HG03175 (cell line): ENCODE measurements at regions not wholly inside any gene's neighbourhood (a gene's known extent, or its start where the extent isn't known, plus 50 kb on each side); places are given as distances from the start of the nearest gene placed in this dataset.
"Not testable (repeated sequence)": the region's sequence is repeated elsewhere in the genome, so short reads cannot be mapped to it uniquely, and the experiment has no call there.

Source experiments
- ATAC-seq: cut with Tn5 transposase; IDR thresholded peaks from one replicate; pipeline ENCODE4 v1.9.1; 2021; ENCODE audit warnings: mild to moderate bottlenecking, moderate library complexity; ENCODE audit not compliant: unreplicated experiment

DNA sequence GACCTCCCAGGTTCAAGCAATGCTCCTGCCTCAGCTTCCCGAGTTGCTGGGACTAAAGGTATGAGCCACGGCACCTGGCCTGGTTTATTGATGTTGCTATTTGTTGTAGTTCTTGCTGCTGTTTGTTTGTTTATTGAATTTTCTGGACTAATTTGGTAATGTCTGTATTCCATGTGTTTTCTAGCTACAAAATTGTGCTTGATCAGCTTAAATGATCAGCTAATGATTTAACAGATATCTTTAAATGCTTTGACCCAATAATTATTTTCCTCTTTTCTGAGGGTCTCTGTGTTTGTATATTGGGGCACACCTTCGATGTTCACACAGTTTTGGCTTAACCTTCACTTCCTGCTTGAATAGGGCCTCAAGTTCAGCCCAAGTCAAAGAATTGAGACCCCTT lies 488.1 kb upstream of the HTR2C start:
- no peak for ATAC-seq

GRCh38 chrX:114087543-114087942 lies 496.3 kb upstream of the HTR2C start:
- ATAC-seq: no peak

DNA sequence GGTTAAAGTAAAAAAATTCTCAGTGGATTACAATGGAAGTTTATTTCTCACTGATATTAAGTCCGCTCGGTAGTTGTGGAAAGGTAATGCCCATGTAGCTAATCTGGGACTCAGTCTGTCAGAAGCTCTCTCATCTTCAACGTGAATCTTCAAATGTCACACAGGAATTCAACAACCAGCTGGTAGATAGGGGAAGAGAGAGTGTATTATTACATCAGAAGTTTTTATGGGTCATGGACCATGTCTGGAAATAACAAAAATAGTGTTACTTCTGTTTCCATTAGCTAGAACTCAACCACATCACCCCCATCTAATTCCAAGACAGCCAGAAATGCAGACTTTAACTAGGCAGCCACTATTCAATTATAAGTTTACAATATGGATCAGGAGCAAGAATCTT lies 506.1 kb upstream of the HTR2C start:
- ATAC-seq: no peak

- no peak for ATAC-seq
Measured at GRCh38 chrX:114075073-114075673, 508.7 kb upstream of the HTR2C start.

DNA sequence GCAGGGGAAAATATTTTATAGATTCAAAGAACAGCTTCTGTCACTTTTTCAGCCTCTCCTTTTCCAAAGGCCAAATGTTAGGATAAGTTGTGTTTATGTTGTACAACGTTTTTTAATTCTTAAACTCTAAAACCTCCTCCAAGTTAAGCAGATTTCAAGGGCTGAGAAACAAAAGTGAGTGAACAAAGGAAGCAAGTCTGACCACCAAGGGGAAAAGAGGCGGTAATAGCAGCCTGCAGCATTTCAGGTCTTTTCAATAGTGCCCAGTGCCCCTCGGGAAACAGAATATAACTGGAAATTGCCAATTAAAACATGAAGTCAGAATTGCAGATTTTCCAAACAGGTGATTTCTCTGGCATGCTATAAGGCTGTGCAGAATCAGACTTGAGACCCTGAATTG lies 510.0 kb upstream of the HTR2C start:
- no peak for ATAC-seq

DNA sequence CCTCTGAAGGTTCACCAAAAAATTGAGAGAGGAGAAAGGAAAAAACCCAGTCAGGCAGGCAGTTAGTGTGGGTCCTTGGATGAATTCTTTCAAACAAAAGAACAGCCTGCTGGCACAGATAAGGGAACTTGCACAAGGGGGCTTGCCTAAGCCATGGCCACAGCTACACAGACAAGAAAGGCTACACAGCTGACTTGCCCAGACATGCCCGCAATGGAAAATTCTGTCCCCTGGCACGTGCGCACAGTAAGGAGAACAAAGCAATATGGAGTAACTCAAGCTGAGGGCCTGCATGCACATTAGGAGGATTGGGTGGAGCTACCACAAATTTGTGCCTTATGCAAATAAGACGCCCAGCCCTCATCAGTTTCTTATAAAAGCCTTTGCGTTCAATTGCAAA lies 512.5 kb upstream of the HTR2C start:
- ATAC-seq: no peak

GRCh38 chrX:114065577-114066223 lies 518.2 kb upstream of the HTR2C start:
- ATAC-seq: no peak

DNA sequence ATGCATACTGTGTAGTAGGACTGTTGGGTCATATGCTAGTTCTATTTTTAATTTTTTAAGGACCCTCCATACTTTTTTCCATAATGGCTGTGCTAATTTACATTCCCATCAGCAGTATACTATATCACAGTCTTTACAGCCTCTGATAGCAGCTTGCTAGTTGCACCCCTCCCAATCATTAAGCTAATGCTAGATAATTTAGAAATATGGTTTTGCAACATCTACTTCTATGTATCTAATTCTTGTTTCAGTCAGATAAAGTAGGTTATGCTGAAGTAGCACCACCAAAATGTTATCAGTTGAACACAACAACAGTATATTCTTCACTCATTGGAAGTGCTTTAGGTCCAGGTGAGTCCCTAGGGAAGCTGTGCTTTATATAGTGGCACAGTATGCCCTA lies 522.7 kb upstream of the HTR2C start:
- no peak for ATAC-seq

DNA sequence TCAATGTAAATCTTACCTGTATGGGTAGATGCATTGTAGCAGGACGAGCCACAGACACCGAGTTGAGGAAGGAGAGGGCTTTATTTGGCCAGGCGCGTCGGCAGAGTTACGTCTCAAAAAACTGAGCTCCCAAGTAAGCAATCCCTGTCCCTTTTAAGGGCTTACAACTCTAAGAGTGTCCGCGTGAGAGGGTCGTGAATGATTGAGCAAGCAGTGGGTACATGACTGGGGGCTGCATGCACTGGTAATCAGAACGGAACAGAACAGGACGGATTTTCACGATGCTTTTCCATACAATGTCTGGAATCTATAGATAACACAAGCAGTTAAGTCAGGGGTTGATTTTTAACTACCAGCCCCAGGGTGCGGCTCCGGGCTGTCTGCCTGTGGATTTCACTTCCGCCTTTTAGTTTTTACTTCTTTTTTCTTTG lies 524.9 kb upstream of the HTR2C start:
- no peak for ATAC-seq

GRCh38 chrX:114057422-114057821 lies 526.5 kb upstream of the HTR2C start:
- not testable (repeated sequence) for ATAC-seq

DNA sequence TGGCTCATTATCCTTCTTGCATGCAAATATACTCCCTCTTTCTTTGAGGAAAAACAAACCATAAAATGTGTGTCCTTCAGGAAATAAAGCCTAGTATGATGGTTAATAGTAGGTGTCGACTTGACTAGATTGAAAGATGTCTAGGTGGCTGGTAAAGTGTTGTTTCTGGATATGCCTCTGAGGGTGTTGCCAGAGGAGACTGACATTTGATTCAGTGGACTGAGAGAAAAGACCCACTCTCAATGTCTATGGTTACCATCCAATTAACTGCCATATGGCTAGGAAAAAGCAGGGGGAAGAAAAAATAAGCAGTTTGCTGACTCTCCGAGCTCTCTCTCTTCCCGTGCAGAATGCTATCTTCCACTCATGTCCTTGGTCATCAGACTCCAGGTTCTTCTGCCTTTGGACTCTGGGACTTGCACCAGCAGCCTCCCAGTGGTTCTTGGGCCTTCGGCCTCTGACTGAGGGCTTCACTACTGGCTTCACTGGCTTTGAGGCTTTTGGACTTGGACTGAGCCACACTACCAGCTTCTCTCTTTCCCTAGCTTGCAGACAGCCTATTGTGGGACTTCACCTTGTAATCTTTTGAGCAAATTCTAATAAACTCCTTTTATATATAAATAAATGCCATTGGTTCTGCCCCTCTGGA lies 532.1 kb upstream of the HTR2C start:
- ATAC-seq: no peak

DNA sequence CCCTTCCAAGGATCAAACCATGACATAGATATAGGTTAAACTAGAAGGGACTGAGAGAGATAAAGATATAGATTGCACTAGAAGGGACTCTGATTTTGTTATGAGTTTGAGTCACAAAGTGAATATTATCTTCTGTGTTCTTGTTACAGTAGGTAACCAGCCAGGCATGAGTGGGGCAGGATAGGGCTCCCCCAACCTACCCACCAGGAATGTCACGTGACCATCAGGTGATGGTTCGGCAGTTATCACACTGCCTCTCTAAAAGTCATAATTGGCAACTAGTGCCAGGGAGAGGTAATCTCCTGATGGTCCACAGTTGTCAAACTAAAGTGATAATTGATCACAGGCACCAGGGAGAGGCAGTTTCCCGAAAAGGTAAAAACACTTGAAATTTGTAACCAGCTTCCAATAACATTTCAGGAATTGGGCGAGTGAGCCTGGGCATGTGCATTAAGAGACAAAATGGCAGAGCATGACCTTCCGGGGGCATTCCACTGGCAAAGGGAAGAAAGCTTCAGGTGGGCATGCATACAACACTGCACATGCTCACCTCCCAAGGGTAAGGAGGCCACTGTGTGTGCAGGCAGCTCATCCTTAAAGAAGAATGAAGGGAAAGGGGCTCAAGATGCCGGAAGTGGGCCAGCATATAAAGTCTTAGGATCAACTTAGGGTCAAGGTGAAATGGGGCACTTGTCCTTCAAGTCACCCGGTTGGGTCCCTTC lies 533.6 kb upstream of the HTR2C start:
- ATAC-seq: no peak

- no peak for ATAC-seq
Measured at GRCh38 chrX:114049063-114049462, 534.8 kb upstream of the HTR2C start.

DNA sequence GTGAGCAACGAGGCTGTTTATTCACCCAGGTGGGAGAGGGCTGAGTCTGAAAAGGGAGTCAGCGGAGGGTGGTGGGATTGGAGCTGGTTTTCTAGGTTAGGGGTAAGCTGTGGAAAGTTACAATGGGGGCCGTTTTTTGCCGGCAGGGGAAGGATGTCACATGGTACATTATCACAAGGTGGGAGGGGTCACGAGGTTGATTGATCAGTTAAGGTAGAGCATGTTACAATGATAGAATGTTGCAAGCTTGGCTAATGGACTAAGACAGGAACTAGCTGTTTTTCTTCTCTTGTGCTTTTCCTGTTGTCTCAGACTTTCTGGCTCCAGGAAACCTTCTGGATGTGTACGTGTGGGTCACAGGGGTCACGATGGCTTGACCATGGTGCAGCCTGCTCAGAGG lies 536.3 kb upstream of the HTR2C start:
- ATAC-seq: no peak

DNA sequence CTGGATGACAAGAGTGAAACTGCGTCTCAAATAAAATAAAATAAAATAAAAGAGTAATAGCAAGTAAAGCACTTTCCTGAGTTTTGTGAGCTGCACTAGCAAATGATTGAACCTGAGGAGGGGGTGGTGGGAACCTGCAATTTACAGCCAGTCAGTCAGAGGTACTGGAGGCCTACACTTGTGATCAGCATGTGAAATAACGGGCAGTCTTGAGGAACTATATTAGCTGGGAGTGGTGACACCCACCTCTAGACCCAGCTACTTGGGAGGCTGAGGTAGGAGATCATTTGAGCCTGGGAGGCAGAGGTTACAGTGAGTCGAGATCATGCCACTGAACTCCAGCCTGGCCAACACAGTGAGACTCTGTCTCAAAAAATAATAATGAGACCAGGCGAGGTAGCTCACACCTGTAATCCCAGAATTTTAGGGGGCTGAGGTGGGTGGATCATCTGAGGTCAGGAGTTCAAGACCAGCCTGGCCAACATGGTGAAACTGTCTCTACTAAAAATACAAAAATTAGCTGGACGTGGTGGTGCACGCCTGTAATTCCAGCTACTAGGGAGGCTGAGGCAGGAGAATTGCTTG lies 537.1 kb upstream of the HTR2C start:
- ATAC-seq: no peak

DNA sequence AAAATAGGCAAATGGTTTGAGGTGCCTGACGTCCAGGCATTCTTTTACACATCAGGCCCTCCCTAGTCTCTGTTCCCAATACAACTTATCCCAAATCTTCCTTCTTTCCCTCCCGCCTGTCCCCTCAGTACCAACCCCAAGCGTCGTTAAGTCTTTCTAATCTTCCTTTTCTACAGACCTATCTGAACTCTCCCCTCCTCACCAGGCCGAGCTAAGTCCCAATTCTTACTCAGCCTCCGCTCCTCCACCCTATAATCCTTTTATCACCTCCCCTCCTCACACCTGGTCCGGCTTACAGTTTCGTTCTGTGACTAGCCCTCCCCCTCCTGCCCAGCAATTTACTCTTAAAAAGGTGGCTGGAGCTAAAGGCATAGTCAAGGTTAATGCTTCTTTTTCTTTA lies 542.4 kb upstream of the HTR2C start:
- ATAC-seq: not testable (repeated sequence)

- not testable (repeated sequence) for ATAC-seq
Measured at GRCh38 chrX:114040661-114041269, 543.1 kb upstream of the HTR2C start.

DNA sequence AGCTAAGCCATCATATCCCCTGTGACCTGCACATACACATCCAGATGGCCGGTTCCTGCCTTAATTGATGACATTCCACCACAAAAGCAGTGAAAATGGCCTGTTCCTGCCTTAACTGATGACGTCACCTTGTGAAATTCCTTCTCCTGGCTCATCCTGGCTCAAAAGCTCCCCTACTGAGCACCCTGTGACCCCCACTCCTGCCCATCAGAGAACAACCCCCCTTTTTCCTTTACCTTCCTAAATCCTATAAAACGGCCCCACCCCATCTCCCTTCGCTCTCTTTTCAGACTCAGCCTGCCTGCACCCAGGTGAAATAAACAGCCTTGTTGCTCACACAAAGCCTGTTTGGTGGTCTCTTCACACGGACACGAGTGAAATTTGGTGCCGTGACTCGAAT lies 543.8 kb upstream of the HTR2C start:
- not testable (repeated sequence) for ATAC-seq

GRCh38 chrX:114038358-114038757 lies 545.5 kb upstream of the HTR2C start:
- no peak for ATAC-seq

DNA sequence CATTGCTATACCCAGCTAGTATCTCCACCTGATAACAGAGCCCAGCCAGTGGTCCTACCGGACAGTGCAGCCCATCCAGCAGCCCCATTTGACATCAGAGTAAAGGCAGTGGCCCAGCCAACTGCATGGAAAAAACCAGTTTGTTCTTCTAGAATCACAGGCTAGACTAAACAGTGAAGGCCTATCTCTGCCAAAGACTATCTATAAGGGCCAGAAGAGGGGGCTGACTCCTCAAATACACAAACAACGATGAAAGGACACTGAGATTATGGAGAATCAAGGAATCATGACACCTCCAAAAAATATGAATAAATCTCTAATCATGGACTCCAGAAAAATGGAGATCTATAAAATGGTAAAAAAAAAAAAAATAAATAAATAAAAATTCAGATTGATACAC lies 546.4 kb upstream of the HTR2C start:
- ATAC-seq: no peak
